ENCODE measurements at regions not wholly inside any gene's neighbourhood (a gene's known extent, or its start where the extent isn't known, plus 50 kb on each side); places are given as distances from the start of the nearest gene placed in this dataset.

DNA sequence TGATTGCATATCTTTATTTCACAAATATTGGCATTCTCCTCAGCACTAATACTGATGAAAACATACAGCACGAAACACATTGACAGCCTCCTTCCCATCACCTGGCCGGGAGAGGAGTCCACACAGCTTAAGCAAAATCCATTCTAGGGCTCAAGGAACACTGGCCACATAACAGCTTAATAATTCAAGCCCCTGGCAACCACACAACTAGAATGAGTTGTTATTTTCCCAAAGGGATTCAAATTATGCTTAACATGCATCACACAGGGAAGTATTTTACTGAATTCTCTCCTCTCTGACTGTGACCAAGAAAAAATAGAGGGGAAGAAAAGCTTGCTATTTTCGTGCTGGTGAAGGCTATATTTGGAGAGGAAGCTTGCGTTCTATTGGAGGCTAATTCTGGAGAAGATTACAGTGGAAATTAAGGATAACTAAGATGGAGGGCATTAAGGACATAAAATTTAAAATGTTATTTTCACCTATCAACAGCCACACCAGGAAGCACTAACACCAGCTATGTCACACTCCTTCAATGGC lies 198.5 kb downstream of the ADGRG6 start:
- TF ChIP-seq, protein P1, sequence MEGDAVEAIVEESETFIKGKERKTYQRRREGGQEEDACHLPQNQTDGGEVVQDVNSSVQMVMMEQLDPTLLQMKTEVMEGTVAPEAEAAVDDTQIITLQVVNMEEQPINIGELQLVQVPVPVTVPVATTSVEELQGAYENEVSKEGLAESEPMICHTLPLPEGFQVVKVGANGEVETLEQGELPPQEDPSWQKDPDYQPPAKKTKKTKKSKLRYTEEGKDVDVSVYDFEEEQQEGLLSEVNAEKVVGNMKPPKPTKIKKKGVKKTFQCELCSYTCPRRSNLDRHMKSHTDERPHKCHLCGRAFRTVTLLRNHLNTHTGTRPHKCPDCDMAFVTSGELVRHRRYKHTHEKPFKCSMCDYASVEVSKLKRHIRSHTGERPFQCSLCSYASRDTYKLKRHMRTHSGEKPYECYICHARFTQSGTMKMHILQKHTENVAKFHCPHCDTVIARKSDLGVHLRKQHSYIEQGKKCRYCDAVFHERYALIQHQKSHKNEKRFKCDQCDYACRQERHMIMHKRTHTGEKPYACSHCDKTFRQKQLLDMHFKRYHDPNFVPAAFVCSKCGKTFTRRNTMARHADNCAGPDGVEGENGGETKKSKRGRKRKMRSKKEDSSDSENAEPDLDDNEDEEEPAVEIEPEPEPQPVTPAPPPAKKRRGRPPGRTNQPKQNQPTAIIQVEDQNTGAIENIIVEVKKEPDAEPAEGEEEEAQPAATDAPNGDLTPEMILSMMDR (IDR thresholded peaks at IDR 0.05): no peak
- TF ChIP-seq POLR2A (IDR thresholded peaks at IDR 0.05): no peak
- no peak for TF ChIP-seq POLR2AphosphoS5 (IDR thresholded peaks at IDR 0.05; ENCODE audit: insufficient read depth in 1 of 2, low read depth in 1 of 2)
